GM12878 (cell line): ENCODE measurements at regions not wholly inside any gene's neighbourhood (a gene's known extent, or its start where the extent isn't known, plus 50 kb on each side); places are given as distances from the start of the nearest gene placed in this dataset.

Experiments used
- ATAC-seq: fragments of 200-7000 bp; cut with Tn5 transposase; 3 replicates; pipeline ENCODE4 v1.9.1; 2020; ENCODE audit warnings: mild to moderate bottlenecking, moderate library complexity
- BruUV-seq: library from RNA; stranded (reverse); fragments of 400-500 nt; replicated peaks from 2 replicates; lab custom pipeline; 2021; lab: Mats Ljungman, UMichigan
- CTCF ChIA-PET: fragments of 300-600 bp; sonication (Branson Sonifier 250); formaldehyde crosslinking; extraction: SDS; loops from one replicate; lab custom pipeline; 2021; ENCODE audit warnings: inconsistent platforms; lab: Yijun Ruan, JAX
- POLR2A ChIA-PET: fragments of 350-600 bp; formaldehyde crosslinking; extraction: SDS; loops from one replicate; lab custom pipeline; 2021; ENCODE audit warnings: inconsistent platforms; lab: Charles Lee
- RAD21 ChIA-PET: fragments of 300-600 bp; sonication (Branson Sonifier 250); formaldehyde crosslinking; loops from one replicate; lab custom pipeline; 2023; ENCODE audit warnings: antibody characterized with exemption; ENCODE audit not compliant: unreplicated experiment; lab: Charles Lee
- SMC1A ChIA-PET: fragments of 300-600 bp; sonication (Branson Sonifier 250); formaldehyde crosslinking; loops from one replicate; lab custom pipeline; 2023; ENCODE audit not compliant: unreplicated experiment, uncharacterized antibody; lab: Charles Lee
- DNase-seq: peaks from one replicate; pipeline ENCODE4 v3.0.0-alpha.2; 2011; ENCODE audit warnings: low read depth, low spot score
- FAIRE-seq: peaks from 3 replicates; lab custom pipeline; 2011; peaks lifted over from hg19 to GRCh38; lab: Jason Lieb, UNC
- H2AFZ ChIP-seq: 2 replicates; pipeline ENCODE4 v1.6.0; 2011; ENCODE audit warnings: low read depth, low read length, control low read depth; ENCODE audit not compliant: control insufficient read depth
- H3K27ac ChIP-seq: 2 replicates; pipeline ENCODE4 v1.5.1; 2011; ENCODE audit warnings: control low read depth; ENCODE audit not compliant: control insufficient read depth, insufficient read depth
- H3K27me3 ChIP-seq, 2 experiments: replicated peaks in 1 of 2; 2 replicates each; pipeline versions ENCODE4 v1.6.0 to v1.6.1; 2011; ENCODE audit warnings: low read length in 1 of 2; ENCODE audit not compliant: control insufficient read depth in 2 of 2, insufficient read depth in 2 of 2
- H3K36me3 ChIP-seq, 2 experiments: 2 replicates each; pipeline ENCODE4 v1.5.1; 2011; ENCODE audit warnings: low read length in 1 of 2; ENCODE audit not compliant: control insufficient read depth in 2 of 2, insufficient read depth in 2 of 2
- H3K4me1 ChIP-seq: 2 replicates; pipeline ENCODE4 v1.6.1; 2011; ENCODE audit warnings: mild to moderate bottlenecking, low read length, moderate library complexity, mixed read lengths; ENCODE audit not compliant: control insufficient read depth, insufficient read depth
- H3K4me2 ChIP-seq: 2 replicates; pipeline ENCODE4 v1.6.0; 2011; ENCODE audit warnings: control low read depth; ENCODE audit not compliant: control insufficient read depth, insufficient read depth
- H3K4me3 ChIP-seq: fragments of 200-600 bp; sonication (generic); 2 replicates; pipeline ENCODE4 v1.5.1; 2016
- H3K79me2 ChIP-seq: 2 replicates; pipeline ENCODE4 v1.6.0; 2011; ENCODE audit warnings: low read length; ENCODE audit not compliant: control insufficient read depth, insufficient read depth
- H3K9ac ChIP-seq: 2 replicates; pipeline ENCODE4 v1.8.0; 2011; ENCODE audit warnings: low read length, control low read depth, mixed read lengths; ENCODE audit not compliant: control insufficient read depth, insufficient read depth
- H3K9me3 ChIP-seq: replicated peaks from 3 replicates; pipeline ENCODE4 v1.5.1; 2011; ENCODE audit warnings: mild to moderate bottlenecking, low read length; ENCODE audit not compliant: control insufficient read depth, insufficient read depth
- H4K20me1 ChIP-seq: 2 replicates; pipeline ENCODE4 v1.6.0; 2011; ENCODE audit not compliant: control insufficient read depth, insufficient read depth
- MEF2B ChIP-seq: fragments of 450-650 bp; IDR thresholded peaks from 2 replicates; pipeline ENCODE4 v1.6.1; 2018; ENCODE audit warnings: mild to moderate bottlenecking, moderate library complexity; ENCODE audit not compliant: partially characterized antibody, poor library complexity, severe bottlenecking
- SPI1 ChIP-seq: IDR thresholded peaks from 2 replicates; pipeline ENCODE4 v1.6.1; 2011; ENCODE audit warnings: low read depth, mild to moderate bottlenecking, low read length, moderate library complexity, borderline replicate concordance; ENCODE audit not compliant: insufficient read depth
- WGBS: methylation state at CpG from one replicate; pipeline ENCODE4 v1.1.6; 2016; ENCODE audit warnings: low lambda C conversion rate; ENCODE audit not compliant: insufficient replicate concordance, insufficient coverage; ENCODE audit errors: missing lambda C conversion rate; 5-methylcytosine and 5-hydroxymethylcytosine counted together
- in situ Hi-C: fragments of 300-500 bp; cut with MboI; formaldehyde crosslinking; loops from 9 replicates; pipeline ENCODE4 v1.14.3; 2018; ENCODE audit warnings: mixed read lengths
- intact Hi-C: fragments of 100-400 bp; cut with micrococcal nuclease; formaldehyde crosslinking; loops from one replicate; pipeline ENCODE4 v1.14.2; 2022; ENCODE audit not compliant: unreplicated experiment
- TF ChIP-seq, protein P1 (sequence below): IDR thresholded peaks from 2 replicates; pipeline ENCODE4 v1.6.1; 2012; ENCODE audit warnings: improper control_type of control experiment, low read depth, low read length; ENCODE audit not compliant: insufficient replicate concordance
- TF ChIP-seq, protein P2 (sequence below): fragments of 450-650 bp; IDR thresholded peaks from 2 replicates; pipeline ENCODE4 v1.6.1; 2017; ENCODE audit warnings: mild to moderate bottlenecking, moderate library complexity

DNA sequence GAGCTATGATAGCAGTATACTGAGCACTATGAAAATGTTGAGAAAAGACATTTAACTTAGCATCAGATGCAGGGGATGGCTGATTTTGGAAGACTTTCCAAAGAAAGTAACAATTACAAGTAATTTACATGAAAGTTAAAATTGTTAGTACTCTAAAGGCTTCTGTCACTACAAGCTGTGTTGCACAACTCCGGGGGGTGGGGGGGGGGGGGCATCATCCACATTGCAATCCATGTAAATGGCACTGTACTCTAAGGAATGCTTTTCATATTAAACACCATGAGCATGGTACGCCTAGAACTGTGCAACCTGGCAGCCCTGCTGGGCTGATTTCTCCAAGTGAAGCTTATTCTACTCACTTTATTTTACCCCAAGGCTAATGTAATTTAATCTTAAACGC is 363.4 kb downstream of the TMA16 start:
- FAIRE-seq: no peak
- WGBS: 8% methylated on average over 3 of the region's 3 CpGs
- ChIA-PET SMC1A (interaction anchor here (1.2 to 1.3 kb wide), 3 partner anchors 12 to 26 kb away, joined by 3 to 6 read pairs (median 3); no protein-coding TSS in a partner anchor), POLR2A (no interaction called here), CTCF (no interaction called here), RAD21 (no interaction called here)
- Histone ChIP-seq H3K4me2 (no peak overlapping the region), H3K9ac (no peak overlapping the region), H3K27ac (no peak overlapping the region), H3K79me2 (no peaks in the 10 kb centered on the region), H3K4me1 (no peaks in the 10 kb centered on the region), H3K4me3 (no peak overlapping the region), H3K27me3 (no peaks in the 10 kb centered on the region), H3K36me3 (no peaks in the 10 kb centered on the region), H3K9me3 (no peaks in the 10 kb centered on the region), H2AFZ (no peak overlapping the region), H4K20me1 (no peaks in the 10 kb centered on the region)
- in situ Hi-C loops: no loop called here
- TF ChIP-seq, protein P1, sequence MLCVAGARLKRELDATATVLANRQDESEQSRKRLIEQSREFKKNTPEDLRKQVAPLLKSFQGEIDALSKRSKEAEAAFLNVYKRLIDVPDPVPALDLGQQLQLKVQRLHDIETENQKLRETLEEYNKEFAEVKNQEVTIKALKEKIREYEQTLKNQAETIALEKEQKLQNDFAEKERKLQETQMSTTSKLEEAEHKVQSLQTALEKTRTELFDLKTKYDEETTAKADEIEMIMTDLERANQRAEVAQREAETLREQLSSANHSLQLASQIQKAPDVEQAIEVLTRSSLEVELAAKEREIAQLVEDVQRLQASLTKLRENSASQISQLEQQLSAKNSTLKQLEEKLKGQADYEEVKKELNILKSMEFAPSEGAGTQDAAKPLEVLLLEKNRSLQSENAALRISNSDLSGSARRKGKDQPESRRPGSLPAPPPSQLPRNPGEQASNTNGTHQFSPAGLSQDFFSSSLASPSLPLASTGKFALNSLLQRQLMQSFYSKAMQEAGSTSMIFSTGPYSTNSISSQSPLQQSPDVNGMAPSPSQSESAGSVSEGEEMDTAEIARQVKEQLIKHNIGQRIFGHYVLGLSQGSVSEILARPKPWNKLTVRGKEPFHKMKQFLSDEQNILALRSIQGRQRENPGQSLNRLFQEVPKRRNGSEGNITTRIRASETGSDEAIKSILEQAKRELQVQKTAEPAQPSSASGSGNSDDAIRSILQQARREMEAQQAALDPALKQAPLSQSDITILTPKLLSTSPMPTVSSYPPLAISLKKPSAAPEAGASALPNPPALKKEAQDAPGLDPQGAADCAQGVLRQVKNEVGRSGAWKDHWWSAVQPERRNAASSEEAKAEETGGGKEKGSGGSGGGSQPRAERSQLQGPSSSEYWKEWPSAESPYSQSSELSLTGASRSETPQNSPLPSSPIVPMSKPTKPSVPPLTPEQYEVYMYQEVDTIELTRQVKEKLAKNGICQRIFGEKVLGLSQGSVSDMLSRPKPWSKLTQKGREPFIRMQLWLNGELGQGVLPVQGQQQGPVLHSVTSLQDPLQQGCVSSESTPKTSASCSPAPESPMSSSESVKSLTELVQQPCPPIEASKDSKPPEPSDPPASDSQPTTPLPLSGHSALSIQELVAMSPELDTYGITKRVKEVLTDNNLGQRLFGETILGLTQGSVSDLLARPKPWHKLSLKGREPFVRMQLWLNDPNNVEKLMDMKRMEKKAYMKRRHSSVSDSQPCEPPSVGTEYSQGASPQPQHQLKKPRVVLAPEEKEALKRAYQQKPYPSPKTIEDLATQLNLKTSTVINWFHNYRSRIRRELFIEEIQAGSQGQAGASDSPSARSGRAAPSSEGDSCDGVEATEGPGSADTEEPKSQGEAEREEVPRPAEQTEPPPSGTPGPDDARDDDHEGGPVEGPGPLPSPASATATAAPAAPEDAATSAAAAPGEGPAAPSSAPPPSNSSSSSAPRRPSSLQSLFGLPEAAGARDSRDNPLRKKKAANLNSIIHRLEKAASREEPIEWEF: no peak
- TF ChIP-seq, protein P2, sequence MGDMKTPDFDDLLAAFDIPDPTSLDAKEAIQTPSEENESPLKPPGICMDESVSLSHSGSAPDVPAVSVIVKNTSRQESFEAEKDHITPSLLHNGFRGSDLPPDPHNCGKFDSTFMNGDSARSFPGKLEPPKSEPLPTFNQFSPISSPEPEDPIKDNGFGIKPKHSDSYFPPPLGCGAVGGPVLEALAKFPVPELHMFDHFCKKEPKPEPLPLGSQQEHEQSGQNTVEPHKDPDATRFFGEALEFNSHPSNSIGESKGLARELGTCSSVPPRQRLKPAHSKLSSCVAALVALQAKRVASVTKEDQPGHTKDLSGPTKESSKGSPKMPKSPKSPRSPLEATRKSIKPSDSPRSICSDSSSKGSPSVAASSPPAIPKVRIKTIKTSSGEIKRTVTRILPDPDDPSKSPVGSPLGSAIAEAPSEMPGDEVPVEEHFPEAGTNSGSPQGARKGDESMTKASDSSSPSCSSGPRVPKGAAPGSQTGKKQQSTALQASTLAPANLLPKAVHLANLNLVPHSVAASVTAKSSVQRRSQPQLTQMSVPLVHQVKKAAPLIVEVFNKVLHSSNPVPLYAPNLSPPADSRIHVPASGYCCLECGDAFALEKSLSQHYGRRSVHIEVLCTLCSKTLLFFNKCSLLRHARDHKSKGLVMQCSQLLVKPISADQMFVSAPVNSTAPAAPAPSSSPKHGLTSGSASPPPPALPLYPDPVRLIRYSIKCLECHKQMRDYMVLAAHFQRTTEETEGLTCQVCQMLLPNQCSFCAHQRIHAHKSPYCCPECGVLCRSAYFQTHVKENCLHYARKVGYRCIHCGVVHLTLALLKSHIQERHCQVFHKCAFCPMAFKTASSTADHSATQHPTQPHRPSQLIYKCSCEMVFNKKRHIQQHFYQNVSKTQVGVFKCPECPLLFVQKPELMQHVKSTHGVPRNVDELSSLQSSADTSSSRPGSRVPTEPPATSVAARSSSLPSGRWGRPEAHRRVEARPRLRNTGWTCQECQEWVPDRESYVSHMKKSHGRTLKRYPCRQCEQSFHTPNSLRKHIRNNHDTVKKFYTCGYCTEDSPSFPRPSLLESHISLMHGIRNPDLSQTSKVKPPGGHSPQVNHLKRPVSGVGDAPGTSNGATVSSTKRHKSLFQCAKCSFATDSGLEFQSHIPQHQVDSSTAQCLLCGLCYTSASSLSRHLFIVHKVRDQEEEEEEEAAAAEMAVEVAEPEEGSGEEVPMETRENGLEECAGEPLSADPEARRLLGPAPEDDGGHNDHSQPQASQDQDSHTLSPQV: no peak
- TF ChIP-seq SPI1 (no peak), MEF2B (no peak)
- no peak for DNase-seq
- intact Hi-C loops: no loop called here
- ATAC-seq: no peak
- no TSS peak for BruUV-seq
